Suprapubic skin (tissue), 4 donors: ENCODE measurements at regions not wholly inside any gene's neighbourhood (a gene's known extent, or its start where the extent isn't known, plus 50 kb on each side); places are given as distances from the start of the nearest gene placed in this dataset.

Experiments used
- DNase-seq, 2 donors: peaks; one replicate each; pipeline ENCODE4 v3.0.0-alpha.2; 2019; ENCODE audit warnings: low spot score in 2 of 2
- H3K27ac ChIP-seq: fragments of 200-600 bp; sonication (generic); one replicate; pipeline ENCODE4 v1.5.1; 2019
- H3K27me3 ChIP-seq: fragments of 200-600 bp; sonication (generic); one replicate; pipeline ENCODE4 v1.5.1; 2019
- H3K36me3 ChIP-seq: fragments of 200-600 bp; sonication (generic); one replicate; pipeline ENCODE4 v1.5.1; 2019
- H3K4me1 ChIP-seq: fragments of 200-600 bp; sonication (generic); one replicate; pipeline ENCODE4 v1.5.1; 2019
- H3K4me3 ChIP-seq: fragments of 200-600 bp; sonication (generic); one replicate; pipeline ENCODE4 v1.5.1; 2019; ENCODE audit warnings: mild to moderate bottlenecking
- H3K9me3 ChIP-seq: fragments of 200-600 bp; sonication (generic); one replicate; pipeline ENCODE4 v1.5.1; 2019
- EP300 ChIP-seq: sonication (generic); formaldehyde crosslinking; IDR thresholded peaks from one replicate; pipeline ENCODE4 v1.6.1; 2017; ENCODE audit warnings: antibody characterized with exemption
- POLR2A ChIP-seq, 2 donors: fragments of 450-650 bp; IDR thresholded peaks; one replicate each; pipeline ENCODE4 v1.6.1; 2017; ENCODE audit warnings: antibody characterized with exemption in 2 of 2, mild to moderate bottlenecking in 2 of 2, moderate library complexity in 2 of 2
- POLR2AphosphoS5 ChIP-seq, 3 donors: sonication (generic); formaldehyde crosslinking; IDR thresholded peaks; one replicate each; pipeline ENCODE4 v1.6.1; 2017; ENCODE audit warnings: antibody characterized with exemption in 3 of 3
- WGBS: methylation state at CpG from one replicate; pipeline ENCODE4 v1.1.5; 2018; 5-methylcytosine and 5-hydroxymethylcytosine counted together
- TF ChIP-seq, protein P1 (sequence below), 2 donors: fragments of 200-600 bp in 1 of 2; fragments of 450-650 bp in 1 of 2; sonication (generic) in 1 of 2; IDR thresholded peaks; one replicate each; pipeline ENCODE4 v1.5.1; 2016 to 2019; ENCODE audit warnings: antibody characterized with exemption in 2 of 2, mild to moderate bottlenecking in 1 of 2, moderate library complexity in 1 of 2

DNA sequence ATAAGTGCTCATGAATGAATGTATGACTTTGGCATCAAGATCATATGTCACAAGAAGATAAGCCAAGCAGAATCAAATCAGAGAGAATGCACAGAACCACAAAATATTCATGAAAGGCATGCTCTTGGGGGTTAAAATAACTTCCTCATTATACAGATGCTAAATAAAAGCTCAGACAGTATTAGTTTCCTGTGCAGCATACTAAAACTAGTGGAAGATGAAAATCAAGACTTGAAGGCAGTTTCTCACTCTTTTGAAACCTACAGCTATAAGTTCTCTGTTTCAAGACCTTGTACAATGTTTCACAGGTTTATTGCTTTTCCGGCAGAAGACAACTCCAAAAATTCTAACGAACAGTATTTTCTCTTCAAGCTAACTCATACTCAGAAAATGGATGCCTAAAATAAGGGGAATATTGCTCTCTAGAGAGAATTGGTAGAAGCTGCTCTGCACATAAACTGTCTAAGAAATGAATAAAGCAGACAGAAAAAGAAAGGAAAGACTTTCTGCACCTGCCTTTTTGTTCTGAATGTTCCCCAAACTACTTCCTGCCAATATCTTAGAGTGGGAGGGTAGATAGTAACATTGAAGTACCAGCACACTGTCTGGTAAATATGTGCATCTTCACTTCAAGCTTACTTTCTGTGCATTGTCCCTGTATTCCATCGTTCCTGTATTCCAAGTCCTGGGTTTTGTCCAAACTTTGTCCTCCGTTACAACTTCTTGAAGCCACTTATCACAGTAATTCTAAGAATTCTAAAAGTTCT lies 639.4 kb upstream of the FAT3 start:
- TF ChIP-seq POLR2A (IDR thresholded peaks at IDR 0.05) (no peak), POLR2AphosphoS5 (IDR thresholded peaks at IDR 0.05) (no peak), EP300 (no peak)
- TF ChIP-seq, protein P1, sequence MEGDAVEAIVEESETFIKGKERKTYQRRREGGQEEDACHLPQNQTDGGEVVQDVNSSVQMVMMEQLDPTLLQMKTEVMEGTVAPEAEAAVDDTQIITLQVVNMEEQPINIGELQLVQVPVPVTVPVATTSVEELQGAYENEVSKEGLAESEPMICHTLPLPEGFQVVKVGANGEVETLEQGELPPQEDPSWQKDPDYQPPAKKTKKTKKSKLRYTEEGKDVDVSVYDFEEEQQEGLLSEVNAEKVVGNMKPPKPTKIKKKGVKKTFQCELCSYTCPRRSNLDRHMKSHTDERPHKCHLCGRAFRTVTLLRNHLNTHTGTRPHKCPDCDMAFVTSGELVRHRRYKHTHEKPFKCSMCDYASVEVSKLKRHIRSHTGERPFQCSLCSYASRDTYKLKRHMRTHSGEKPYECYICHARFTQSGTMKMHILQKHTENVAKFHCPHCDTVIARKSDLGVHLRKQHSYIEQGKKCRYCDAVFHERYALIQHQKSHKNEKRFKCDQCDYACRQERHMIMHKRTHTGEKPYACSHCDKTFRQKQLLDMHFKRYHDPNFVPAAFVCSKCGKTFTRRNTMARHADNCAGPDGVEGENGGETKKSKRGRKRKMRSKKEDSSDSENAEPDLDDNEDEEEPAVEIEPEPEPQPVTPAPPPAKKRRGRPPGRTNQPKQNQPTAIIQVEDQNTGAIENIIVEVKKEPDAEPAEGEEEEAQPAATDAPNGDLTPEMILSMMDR (IDR thresholded peaks at IDR 0.05) = no peak
- no peaks in the 10 kb centered on the region for H3K9me3 ChIP-seq
- no peak overlapping the region for H3K4me3 ChIP-seq
- no peaks in the 10 kb centered on the region for H3K36me3 ChIP-seq
- WGBS = 79% methylated on average over 4 of the region's 4 CpGs
- H3K27me3 ChIP-seq = no peaks in the 10 kb centered on the region
- H3K27ac ChIP-seq = no peak overlapping the region
- no peaks in the 10 kb centered on the region for H3K4me1 ChIP-seq
- no peak for DNase-seq

GRCh38 chr11:91563176-91563575 lies 661.4 kb upstream of the FAT3 start:
- peaks cover 5% of the 10 kb centered on the region for H3K9me3 ChIP-seq
- no peak for DNase-seq
- no peaks in the 10 kb centered on the region for H3K4me1 ChIP-seq
- H3K27me3 ChIP-seq = no peaks in the 10 kb centered on the region
- H3K4me3 ChIP-seq = no peak overlapping the region
- no peak overlapping the region for H3K27ac ChIP-seq
- H3K36me3 ChIP-seq = no peaks in the 10 kb centered on the region
- TF ChIP-seq POLR2A (IDR thresholded peaks at IDR 0.05) (no peak), EP300 (no peak), POLR2AphosphoS5 (IDR thresholded peaks at IDR 0.05) (no peak)
- TF ChIP-seq, protein P1 (IDR thresholded peaks at IDR 0.05) = no peak
- 72% methylated on average over 1 of the region's 1 CpG for WGBS

DNA sequence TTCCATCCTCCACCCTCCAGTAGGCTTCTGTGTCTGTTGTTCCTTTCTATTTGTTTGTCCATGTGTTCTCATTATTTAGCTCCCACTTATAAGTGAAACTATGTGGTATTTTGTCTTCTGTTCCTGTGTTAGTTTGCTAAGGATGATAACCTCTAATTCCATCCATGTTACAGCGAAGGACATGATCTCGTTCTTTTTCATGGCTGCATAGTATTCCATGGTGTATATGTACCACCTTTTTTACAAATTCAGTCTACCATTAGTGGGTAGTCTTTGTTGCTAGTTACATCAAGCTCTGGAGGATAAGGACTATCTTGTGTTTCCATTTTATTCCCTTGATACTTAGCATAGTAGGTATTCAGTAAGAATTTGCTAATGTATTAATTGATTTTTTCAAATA lies 664.2 kb upstream of the FAT3 start:
- Histone ChIP-seq H3K36me3 (no peaks in the 10 kb centered on the region), H3K4me3 (no peak overlapping the region), H3K27me3 (no peaks in the 10 kb centered on the region), H3K9me3 (peaks cover 5% of the 10 kb centered on the region), H3K27ac (no peak overlapping the region), H3K4me1 (no peaks in the 10 kb centered on the region)
- no peak for DNase-seq
- 94% methylated on average over 2 of the region's 2 CpGs for whole genome bisulfite sequencing
- no peak for TF ChIP-seq POLR2A (IDR thresholded peaks at IDR 0.05)

DNA sequence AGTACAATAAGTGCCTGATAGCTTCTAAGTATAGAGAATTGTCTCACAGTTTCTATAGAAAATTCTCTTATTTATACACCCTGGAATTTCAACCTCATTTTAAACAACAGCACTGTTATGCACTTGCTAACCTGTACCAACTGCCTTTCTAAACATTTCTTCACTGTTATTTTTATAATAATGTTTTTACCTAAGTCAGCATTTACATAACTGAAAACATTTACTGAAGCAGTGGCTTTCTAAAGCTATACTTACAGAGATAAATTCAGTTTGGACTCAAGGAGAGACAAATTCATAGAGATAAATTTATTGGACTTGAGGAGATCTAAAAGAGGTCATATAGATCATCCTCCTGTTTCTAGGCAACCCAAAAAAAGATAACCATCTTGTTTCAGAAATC lies 686.6 kb upstream of the FAT3 start:
- Histone ChIP-seq H3K36me3 (no peaks in the 10 kb centered on the region), H3K27ac (no peak overlapping the region), H3K9me3 (peaks cover 9% of the 10 kb centered on the region), H3K4me1 (no peaks in the 10 kb centered on the region), H3K27me3 (no peaks in the 10 kb centered on the region), H3K4me3 (no peak overlapping the region)
- TF ChIP-seq POLR2AphosphoS5 (IDR thresholded peaks at IDR 0.05) (no peak), EP300 (no peak), POLR2A (IDR thresholded peaks at IDR 0.05) (no peak)
- TF ChIP-seq, protein P1 (IDR thresholded peaks at IDR 0.05) = no peak
- no peak for DNase-seq

DNA sequence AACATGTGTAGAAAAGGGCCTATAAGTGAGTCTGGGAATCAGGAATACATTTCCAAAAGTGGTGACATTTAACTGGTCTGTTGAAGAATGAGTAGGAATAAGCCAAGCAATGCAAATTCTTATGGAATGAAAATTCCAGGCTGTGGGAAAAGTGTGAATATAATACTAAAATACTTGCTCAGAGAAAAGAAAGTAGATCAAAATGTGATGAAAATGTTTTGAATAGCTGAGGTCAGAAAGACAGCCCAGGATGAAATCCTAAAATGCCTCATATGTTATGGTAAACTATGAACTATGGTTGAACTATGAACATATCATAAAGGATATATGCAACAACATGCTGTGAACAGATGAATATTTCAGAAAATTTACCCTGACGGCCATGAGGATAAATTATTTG lies 688.3 kb upstream of the FAT3 start:
- DNase-seq = no peak
- TF ChIP-seq POLR2AphosphoS5 (IDR thresholded peaks at IDR 0.05) = no peak
- TF ChIP-seq, protein P1 (IDR thresholded peaks at IDR 0.05) = no peak
- TF ChIP-seq EP300 = no peak
- TF ChIP-seq POLR2A (IDR thresholded peaks at IDR 0.05) = no peak
- Histone ChIP-seq H3K27ac (no peak overlapping the region), H3K4me3 (no peak overlapping the region), H3K4me1 (no peaks in the 10 kb centered on the region), H3K9me3 (peaks cover 9% of the 10 kb centered on the region), H3K27me3 (no peaks in the 10 kb centered on the region), H3K36me3 (no peaks in the 10 kb centered on the region)
- WGBS = 64% methylated on average over 1 of the region's 1 CpG

DNA sequence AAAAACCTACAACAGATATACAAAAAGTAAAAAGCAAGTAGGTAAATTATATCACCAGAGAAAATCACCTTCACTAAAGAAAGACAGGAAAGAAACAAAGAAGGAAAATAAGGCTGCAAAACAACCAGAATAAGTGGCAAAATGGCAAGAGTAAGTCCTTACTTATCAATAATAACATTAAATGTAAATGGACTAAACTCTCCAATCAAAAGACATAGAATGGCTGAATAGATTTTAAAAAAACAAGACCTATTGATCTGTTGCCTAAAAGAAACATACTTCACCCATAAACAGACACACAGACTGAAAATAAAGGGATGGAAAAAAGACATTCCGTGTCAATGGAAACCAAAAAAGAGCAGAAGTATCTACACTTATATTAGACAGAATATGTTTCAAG lies 695.7 kb upstream of the FAT3 start:
- Histone ChIP-seq H3K4me1 (no peaks in the 10 kb centered on the region), H3K27ac (no peak overlapping the region), H3K36me3 (no peaks in the 10 kb centered on the region), H3K4me3 (no peak overlapping the region), H3K27me3 (no peaks in the 10 kb centered on the region), H3K9me3 (peaks cover 5% of the 10 kb centered on the region)
- DNase-seq = no peak
- WGBS = 94% methylated on average over 1 of the region's 1 CpG
- no peak for TF ChIP-seq POLR2A (IDR thresholded peaks at IDR 0.05)
- TF ChIP-seq EP300 = no peak
- no peak for TF ChIP-seq POLR2AphosphoS5 (IDR thresholded peaks at IDR 0.05)
- TF ChIP-seq, protein P1 (IDR thresholded peaks at IDR 0.05) = no peak
